ENCODE measurements at regions not wholly inside any gene's neighbourhood (a gene's known extent, or its start where the extent isn't known, plus 50 kb on each side); places are given as distances from the start of the nearest gene placed in this dataset.

DNA sequence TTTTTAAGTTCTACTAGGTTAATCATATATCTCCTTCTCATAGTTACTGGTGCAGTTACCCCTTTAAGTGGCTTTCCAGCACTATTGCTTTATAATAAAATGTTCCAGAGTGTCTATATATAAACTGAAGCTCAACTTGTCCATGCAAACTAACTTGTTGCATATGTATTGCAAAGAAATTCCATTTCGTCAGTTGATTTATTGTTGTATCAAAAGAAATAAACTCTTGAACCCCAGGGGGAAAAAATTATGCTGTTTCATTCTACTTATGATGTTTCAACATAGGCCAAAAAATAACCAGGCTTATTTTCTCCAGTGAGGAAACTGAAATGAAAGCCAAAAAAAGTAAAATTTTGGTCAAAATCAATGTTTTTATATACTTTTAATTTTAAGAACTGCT, 491.9 kb downstream of the NR4A2 start:
- TF ChIP-seq CTCF (IDR thresholded peaks at IDR 0.05): no peak
- no peak for TF ChIP-seq POLR2A (IDR thresholded peaks at IDR 0.05)
